ENCODE measurements at regions not wholly inside any gene's neighbourhood (a gene's known extent, or its start where the extent isn't known, plus 50 kb on each side); places are given as distances from the start of the nearest gene placed in this dataset.

DNA sequence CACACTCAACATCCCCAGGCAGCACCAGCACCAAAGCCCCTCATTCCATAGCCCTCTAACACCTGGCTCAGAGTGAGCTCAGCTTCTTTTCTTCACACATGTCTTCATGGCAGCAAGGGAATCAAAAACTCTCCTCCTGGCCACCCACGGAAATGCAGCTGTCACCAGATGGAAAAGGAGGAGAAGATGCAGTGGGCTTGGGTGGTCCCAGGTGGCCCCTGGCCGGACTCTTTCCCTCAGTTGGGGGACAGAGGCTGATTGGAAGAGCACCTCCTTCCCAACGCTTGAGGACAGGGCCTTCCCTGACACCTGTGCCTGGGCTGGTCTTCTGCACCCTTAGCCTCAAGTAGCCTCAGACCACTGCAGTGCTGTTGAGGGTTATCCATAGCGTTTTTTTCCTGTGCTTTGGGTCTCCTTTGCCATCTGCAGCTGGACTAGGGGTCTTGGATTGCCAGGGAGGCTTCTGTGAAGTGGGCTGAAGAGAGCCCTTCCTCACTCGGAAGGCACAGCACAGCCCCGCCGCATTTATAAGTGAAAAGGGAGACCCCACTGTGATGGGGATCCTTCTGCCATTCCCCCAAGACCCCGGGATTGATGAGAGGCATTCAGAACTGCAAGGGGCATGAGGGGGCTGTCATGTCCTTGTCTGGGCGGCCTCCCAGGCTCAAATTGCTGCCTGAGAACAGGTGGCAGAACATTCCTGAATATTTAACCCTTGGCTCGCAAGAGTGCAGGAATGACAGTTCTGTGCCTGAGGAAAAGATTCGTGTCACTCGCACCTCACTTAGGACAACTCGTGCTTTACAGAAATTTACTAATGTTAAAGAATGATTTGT lies 200.0 kb downstream of the AUH start:
- DNase-seq, result no peak

DNA sequence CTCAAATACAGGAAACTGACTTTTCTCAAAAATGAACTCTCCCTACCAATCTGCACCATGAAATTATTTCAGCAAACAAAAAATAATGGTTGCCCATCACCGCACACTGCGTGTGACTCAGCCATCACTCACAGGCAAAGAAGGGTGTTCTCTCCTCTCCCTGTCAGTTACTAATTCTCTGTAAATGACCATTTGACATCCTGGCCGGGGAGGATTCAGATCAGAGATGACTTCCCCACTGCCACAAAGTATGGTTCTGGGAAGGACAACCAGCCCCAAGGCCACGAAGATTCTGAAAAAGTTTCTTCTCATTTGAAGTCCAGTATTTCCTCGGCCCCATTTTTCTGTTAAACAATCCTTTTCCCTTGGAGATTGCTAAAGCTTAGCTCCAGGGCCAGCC lies 199.4 kb downstream of the AUH start:
- no peak for DNase-seq

DNA sequence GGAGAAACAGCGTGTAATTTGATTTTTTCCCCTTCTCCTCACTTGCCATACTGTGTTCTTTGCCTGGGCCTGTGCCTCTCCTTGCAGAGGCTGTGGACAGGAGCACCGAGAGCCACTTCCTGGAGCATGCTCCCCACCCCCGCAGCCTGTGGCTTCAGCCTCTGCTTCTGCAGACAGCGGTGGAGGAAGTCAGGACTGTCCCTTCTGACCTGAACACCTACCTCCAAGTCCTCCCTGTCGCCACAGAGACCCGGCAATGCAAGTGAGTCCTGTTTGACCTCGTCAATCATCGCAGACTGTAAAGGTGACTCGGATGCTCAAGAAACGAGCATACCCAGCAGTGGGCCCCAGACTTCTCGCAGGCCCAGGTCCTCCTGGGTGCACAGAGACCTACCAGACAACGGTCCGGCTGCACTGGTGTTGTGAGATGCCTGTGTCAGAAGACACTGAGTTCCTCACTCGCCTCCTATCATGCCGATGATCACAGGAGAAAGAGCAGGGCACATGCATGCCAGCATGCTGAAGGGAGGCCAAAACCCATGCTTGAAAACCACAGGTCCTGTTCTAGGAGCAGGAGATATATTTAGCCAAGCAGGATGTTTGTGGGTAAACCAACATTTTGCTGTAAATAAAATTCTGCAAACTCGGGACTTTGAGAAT lies 198.8 kb downstream of the AUH start:
- DNase-seq, result no peak

DNA sequence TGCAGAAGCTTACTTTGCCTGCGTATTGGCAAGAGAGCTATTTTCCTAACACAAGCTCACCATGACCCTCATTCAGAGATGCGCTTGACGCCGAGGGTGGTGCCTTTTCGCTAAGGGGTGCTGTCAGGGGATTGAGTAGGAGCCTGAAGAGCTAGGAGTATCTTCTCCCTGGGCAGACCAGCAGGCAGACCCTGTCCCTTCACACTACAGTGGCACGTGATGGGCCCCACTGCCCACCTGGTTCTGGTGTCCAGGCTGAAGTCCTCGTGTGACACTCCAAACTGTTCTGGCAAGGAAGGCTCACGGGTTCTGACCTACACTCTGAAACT lies 198.3 kb downstream of the AUH start:
- DNase-seq, result no peak

DNA sequence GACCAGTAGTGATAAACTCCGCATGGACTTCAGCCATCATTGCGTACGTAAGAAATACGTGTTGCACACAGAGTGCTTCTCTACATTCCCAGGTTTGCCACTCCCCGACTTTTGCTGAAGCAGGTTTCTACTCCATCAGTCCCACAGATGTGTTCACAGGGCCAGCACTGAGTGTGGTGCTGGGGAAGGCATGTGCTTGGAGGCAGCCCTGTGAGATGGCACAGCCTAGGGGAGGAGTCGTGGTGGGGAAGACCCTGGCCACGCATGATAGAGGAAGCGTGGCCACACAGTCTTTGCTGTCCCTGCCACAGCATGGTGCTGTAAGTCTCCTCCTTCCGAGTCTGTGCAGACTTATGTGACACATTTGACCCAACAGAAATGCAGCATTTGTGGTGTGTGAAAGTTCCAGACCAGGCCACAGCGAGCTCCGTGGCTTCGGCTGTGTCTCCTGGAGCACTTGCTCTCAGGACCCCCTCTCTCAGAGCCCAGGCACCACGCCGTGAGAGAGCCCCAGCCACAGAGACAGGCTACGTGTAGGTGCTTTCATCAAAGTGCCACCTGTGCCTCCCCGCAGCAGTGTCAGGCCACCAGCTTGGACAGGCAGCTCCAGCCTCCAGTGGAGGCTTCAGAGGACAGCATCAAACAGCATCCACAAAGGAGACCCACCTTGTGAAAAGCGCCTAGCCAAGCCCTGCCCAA lies 197.8 kb downstream of the AUH start:
- DNase-seq, result no peak

Data from activated naive CD4-positive, alpha-beta T cell treated with anti-CD3 and anti-CD28 coated beads, Interleukin-2, amount 50 U/mL, for 16 hours (primary cell).